Large intestine (tissue), 3 donors: ENCODE measurements at regions not wholly inside any gene's neighbourhood (a gene's known extent, or its start where the extent isn't known, plus 50 kb on each side); places are given as distances from the start of the nearest gene placed in this dataset.

Source experiments
- DNase-seq, 2 donors: peaks; one replicate each; pipeline versions ENCODE4 v3.0.0 to v3.0.0-alpha.2; 2013
- H3K27ac ChIP-seq: one replicate; pipeline ENCODE4 v1.5.1; 2013; ENCODE audit warnings: low read length
- H3K27me3 ChIP-seq: 2 replicates; pipeline ENCODE4 v1.6.1; 2013; ENCODE audit warnings: low read length; ENCODE audit not compliant: control insufficient read depth, insufficient read depth
- H3K36me3 ChIP-seq: 2 replicates; pipeline ENCODE4 v1.6.1; 2013; ENCODE audit warnings: low read length; ENCODE audit not compliant: control insufficient read depth, insufficient read depth
- H3K4me1 ChIP-seq: one replicate; pipeline ENCODE4 v1.6.1; 2013; ENCODE audit warnings: low read length; ENCODE audit not compliant: control insufficient read depth, insufficient read depth
- H3K4me3 ChIP-seq: one replicate; pipeline ENCODE4 v1.5.1; 2013; ENCODE audit warnings: low read length
- H3K9me3 ChIP-seq: one replicate; pipeline ENCODE4 v1.6.1; 2013; ENCODE audit warnings: mild to moderate bottlenecking, low read depth, low read length, moderate library complexity; ENCODE audit not compliant: control insufficient read depth
- WGBS: methylation state at CpG from one replicate; pipeline ENCODE4 v1.1.5; 2013; ENCODE audit warnings: low lambda C conversion rate; ENCODE audit not compliant: insufficient coverage; 5-methylcytosine and 5-hydroxymethylcytosine counted together

GRCh38 chr11:120034176-120034875 is 103.6 kb downstream of the TRIM29 start:
- no peak overlapping the region for H3K27ac ChIP-seq
- no peak overlapping the region for H3K4me3 ChIP-seq
- no peak for DNase-seq
- no peaks in the 10 kb centered on the region for H3K36me3 ChIP-seq
- no peaks in the 10 kb centered on the region for H3K9me3 ChIP-seq
- H3K27me3 ChIP-seq: peaks cover 2% of the 10 kb centered on the region
- no peaks in the 10 kb centered on the region for H3K4me1 ChIP-seq
- no CpG with 5 or more reads among the region's 9 CpGs for WGBS

- WGBS: no CpG with 5 or more reads among the region's 10 CpGs
- Histone ChIP-seq H3K36me3 (no peaks in the 10 kb centered on the region), H3K27ac (no peak overlapping the region), H3K4me3 (no peak overlapping the region), H3K4me1 (no peaks in the 10 kb centered on the region), H3K9me3 (no peaks in the 10 kb centered on the region), H3K27me3 (peaks cover 2% of the 10 kb centered on the region)
- no peak for DNase-seq
Measured at GRCh38 chr11:120032766-120033390, 105.0 kb downstream of the TRIM29 start.

- Histone ChIP-seq H3K27ac (no peak overlapping the region), H3K36me3 (no peaks in the 10 kb centered on the region), H3K4me3 (no peak overlapping the region), H3K4me1 (no peaks in the 10 kb centered on the region), H3K9me3 (no peaks in the 10 kb centered on the region), H3K27me3 (peaks cover 2% of the 10 kb centered on the region)
- DNase-seq: no peak
- 60% methylated on average over 2 of the region's 11 CpGs for whole genome bisulfite sequencing
Measured at GRCh38 chr11:120031612-120032600, 106.0 kb downstream of the TRIM29 start.

DNA sequence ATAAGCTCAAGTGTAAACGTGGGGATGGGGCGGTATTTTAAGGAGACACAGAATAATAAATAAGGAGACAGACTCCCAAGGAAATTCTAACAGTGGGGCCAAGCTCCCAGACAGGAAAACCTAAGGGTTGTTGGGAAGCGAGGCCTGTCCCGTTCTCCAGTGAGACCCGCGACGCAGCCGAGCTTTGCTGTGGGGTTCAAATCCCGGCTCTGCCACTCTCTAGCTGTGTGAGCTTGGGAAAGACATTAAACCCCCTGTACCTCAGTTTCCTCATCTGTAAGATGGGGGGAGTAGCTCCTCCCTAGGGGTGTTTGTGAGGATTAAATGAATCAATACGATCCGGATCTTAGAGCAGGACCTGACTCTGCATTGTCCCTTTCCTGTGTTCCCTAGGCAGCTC is 106.8 kb downstream of the TRIM29 start:
- no peak for DNase-seq
- Histone ChIP-seq H3K4me1 (no peaks in the 10 kb centered on the region), H3K9me3 (no peaks in the 10 kb centered on the region), H3K27me3 (peaks cover 2% of the 10 kb centered on the region), H3K4me3 (no peak overlapping the region), H3K36me3 (no peaks in the 10 kb centered on the region), H3K27ac (no peak overlapping the region)
- WGBS: 0% methylated on average over 1 of the region's 11 CpGs

DNA sequence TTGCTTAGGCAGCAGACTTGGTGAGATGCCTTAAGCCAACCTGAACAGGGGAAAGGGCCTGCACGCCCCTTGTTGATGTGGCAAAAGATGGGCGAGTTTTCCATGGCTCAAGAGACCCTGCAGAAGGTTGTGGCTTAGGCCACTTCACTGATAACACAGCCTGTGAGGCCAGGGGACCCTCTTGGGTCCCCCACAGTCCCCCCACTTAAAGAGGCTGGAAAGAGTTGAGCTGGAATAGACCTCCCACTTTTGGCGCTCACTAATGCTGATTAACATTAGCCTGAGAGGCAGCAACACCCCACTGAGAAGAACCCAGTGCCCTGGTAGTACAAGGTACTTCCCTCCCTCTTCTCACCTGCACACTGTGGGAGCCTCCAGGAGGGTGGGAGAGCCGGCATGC is 107.5 kb downstream of the TRIM29 start:
- Histone ChIP-seq H3K4me1 (no peaks in the 10 kb centered on the region), H3K27me3 (peaks cover 2% of the 10 kb centered on the region)
- no CpG with 5 or more reads among the region's 4 CpGs for WGBS

DNA sequence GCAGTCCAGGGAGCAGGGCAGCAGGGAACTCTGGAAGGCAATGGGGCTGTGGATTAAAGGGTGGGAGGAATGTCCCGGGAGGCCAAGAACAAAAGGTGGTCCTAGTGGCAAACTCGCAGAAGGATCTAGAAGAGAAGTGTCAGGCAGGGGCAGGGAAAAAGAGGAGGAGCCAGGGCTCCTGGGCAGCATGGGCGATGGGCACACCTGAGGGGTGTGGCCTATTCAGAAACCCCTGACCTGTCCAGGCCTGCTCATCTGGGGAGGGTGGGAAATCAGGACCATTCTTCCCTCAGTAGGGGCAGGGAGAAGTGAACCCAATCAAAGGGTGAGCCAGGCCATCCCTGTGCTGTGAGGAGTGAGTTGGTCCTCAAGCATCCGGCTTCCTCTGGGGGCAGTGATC is 108.6 kb downstream of the TRIM29 start:
- Histone ChIP-seq H3K27me3 (no peaks in the 10 kb centered on the region), H3K4me3 (no peak overlapping the region), H3K9me3 (no peaks in the 10 kb centered on the region), H3K36me3 (no peaks in the 10 kb centered on the region), H3K27ac (no peak overlapping the region), H3K4me1 (no peaks in the 10 kb centered on the region)
- WGBS: no CpG with 5 or more reads among the region's 4 CpGs
- no peak for DNase-seq

More for the DNA sequence above, 107.5 kb downstream of the TRIM29 start:
- DNase-seq: no peak
- Histone ChIP-seq H3K9me3 (no peaks in the 10 kb centered on the region), H3K36me3 (no peaks in the 10 kb centered on the region), H3K27ac (no peak overlapping the region), H3K4me3 (no peak overlapping the region)

DNA sequence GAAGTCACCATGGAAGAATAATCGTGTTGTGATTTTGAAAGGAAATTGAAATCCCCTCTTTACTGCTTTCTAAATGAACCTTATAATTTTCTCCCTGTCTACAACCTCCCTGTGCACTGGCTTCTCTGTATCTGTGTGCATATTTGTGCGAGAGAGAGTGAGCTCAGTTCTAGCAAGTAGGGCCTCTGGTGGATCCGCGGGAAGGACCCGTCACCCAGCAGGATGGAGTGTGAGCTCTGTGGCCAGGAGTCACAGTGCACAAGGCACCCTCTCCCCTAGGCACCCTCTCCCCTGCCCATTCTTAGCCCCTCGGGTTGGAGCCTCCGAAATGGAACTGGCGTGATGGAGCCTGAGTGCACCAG is 109.0 kb downstream of the TRIM29 start:
- H3K9me3 ChIP-seq: no peaks in the 10 kb centered on the region
- H3K27ac ChIP-seq: no peak overlapping the region
- no peaks in the 10 kb centered on the region for H3K27me3 ChIP-seq
- no CpG with 5 or more reads among the region's 8 CpGs for WGBS
- H3K4me3 ChIP-seq: no peak overlapping the region
- no peaks in the 10 kb centered on the region for H3K4me1 ChIP-seq
- no peaks in the 10 kb centered on the region for H3K36me3 ChIP-seq
- DNase-seq: no peak

- Histone ChIP-seq H3K36me3 (no peaks in the 10 kb centered on the region), H3K4me3 (no peak overlapping the region), H3K4me1 (no peaks in the 10 kb centered on the region), H3K27me3 (no peaks in the 10 kb centered on the region), H3K9me3 (no peaks in the 10 kb centered on the region), H3K27ac (no peak overlapping the region)
- 77% methylated on average over 3 of the region's 10 CpGs for WGBS
- no peak for DNase-seq
Measured at GRCh38 chr11:120028181-120028896, 109.6 kb downstream of the TRIM29 start.

DNA sequence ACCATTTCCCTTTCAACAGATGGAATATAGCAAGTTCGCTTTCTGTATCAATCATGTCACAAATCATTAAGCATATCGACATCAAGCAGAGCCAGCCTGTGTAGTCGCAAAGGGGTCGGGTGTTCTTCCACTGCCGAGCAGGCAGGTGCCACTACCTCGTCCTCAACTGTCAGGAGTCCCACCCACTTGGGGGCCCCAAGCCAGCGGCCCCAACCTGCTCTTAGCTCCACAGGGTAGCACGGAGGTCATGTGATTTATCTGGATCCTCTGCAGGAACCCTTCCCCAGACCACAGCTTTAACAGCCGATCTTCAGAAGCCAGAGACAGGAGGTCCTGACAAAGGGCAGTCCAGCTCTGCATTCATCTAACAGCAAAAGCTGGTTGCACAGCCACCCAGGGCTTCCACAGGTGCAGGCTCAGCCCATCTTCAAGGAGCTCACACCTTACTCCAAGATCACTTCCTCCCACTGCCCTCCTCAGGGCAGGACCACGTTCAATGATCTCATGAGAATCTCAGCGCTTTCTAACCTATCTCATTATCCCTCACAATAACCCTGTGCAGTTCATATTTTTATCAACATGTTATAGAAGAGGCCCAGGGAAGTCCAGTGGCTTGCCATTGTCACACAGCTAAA is 110.2 kb downstream of the TRIM29 start:
- Histone ChIP-seq H3K27me3 (no peaks in the 10 kb centered on the region), H3K4me1 (no peaks in the 10 kb centered on the region), H3K36me3 (no peaks in the 10 kb centered on the region), H3K9me3 (no peaks in the 10 kb centered on the region), H3K4me3 (no peak overlapping the region), H3K27ac (no peak overlapping the region)
- 33% methylated on average over 1 of the region's 11 CpGs for WGBS
- no peak for DNase-seq
